HepG2 (cell line): ENCODE measurements at regions not wholly inside any gene's neighbourhood (a gene's known extent, or its start where the extent isn't known, plus 50 kb on each side); places are given as distances from the start of the nearest gene placed in this dataset.

Experiments
- BRF2 ChIP-seq: sonication (generic); formaldehyde crosslinking; IDR thresholded peaks from 2 replicates; pipeline ENCODE4 v1.8.1; 2022; ENCODE audit warnings: mild to moderate bottlenecking, missing genetic modification reagents
- KLF16 ChIP-seq, 2 experiments: sonication (generic) in 1 of 2; formaldehyde crosslinking in 1 of 2; IDR thresholded peaks; 2 replicates each; pipeline versions ENCODE4 v1.6.1 to v1.8.0; 2016 to 2023; ENCODE audit warnings: missing genetic modification reagents in 2 of 2, missing compliant biosample characterization in 1 of 2
- PHF8 ChIP-seq: sonication (generic); formaldehyde crosslinking; IDR thresholded peaks from 2 replicates; pipeline ENCODE4 v1.5.0; 2020; ENCODE audit warnings: missing genetic modification reagents
- ZNF282 ChIP-seq: fragments of 450-650 bp; IDR thresholded peaks from 2 replicates; pipeline ENCODE4 v1.6.1; 2018; ENCODE audit not compliant: partially characterized antibody
- ZNF530 ChIP-seq: sonication (generic); formaldehyde crosslinking; IDR thresholded peaks from 2 replicates; pipeline ENCODE4 v1.5.0; 2020; ENCODE audit warnings: low read depth, mild to moderate bottlenecking, missing genetic modification reagents

DNA sequence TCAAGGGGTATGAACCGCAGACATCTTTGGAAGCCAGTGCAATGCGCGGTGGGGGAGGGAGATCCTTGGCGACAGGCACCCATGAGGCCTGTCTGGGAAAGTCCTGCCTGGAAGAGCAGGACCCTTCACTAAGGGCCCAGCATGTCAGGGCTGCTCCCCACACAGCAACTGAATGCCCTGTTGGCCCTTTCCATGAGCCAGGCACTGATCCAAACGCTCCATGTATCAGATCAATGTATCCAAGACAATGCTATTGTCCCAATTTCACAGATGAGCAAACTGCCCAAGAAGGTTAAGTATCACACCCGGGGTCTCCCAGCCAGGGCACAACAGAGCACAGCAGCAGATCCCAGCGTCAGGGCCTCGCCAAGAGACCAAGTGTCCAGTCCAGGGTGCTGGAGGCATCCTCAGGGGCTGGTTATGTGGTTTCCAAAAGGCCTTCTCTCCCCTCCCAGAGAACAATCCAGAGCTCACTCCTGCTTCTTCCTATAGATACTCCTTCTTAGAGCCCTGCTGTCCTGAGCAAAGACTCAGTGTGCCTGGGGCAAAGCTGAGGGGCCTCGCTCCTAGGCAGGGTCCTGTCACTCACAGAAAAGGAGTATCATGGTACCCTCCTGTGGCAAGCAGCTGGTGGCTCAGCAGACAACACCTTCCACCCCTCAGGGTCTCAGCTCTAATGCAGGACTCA lies 328.0 kb downstream of the NPHP4 start:
- TF ChIP-seq KLF16 (CRISPR knock-in tag; IDR thresholded peaks at IDR 0.05) (no peak), PHF8 (CRISPR knock-in tag) (no peak), ZNF282 (no peak), ZNF530 (CRISPR knock-in tag) (no peak), BRF2 (CRISPR knock-in tag) (no peak)
